ENCODE measurements at regions not wholly inside any gene's neighbourhood (a gene's known extent, or its start where the extent isn't known, plus 50 kb on each side); places are given as distances from the start of the nearest gene placed in this dataset.
"Not testable (repeated sequence)": the region's sequence is repeated elsewhere in the genome, so short reads cannot be mapped to it uniquely, and the experiment has no call there.

- H3K4me3 Mint-ChIP-seq; H3K4me1 Mint-ChIP-seq; H2AK5ac ChIP-seq (ENCODE audit: insufficient read length, low read length); H3K18ac ChIP-seq (ENCODE audit: insufficient read length, low read depth, low read length); H3K4ac ChIP-seq (ENCODE audit: low read depth, low read length); H3K23me2 ChIP-seq (ENCODE audit: insufficient read length, low read depth, low read length, poor library complexity, severe bottlenecking); H3T11ph ChIP-seq (ENCODE audit: low read length); H3K9me3 ChIP-seq (ENCODE audit: control insufficient read depth, low read depth, low read length); H4K91ac ChIP-seq (ENCODE audit: insufficient read length, low read depth, low read length); H3K9me3 Mint-ChIP-seq; H4K5ac ChIP-seq (ENCODE audit: insufficient read length, low read depth, low read length); H2BK120ac ChIP-seq (ENCODE audit: low read depth, low read length, poor library complexity, severe bottlenecking); H3K4me1 ChIP-seq (ENCODE audit: insufficient read depth, low read length); H3K23ac ChIP-seq (ENCODE audit: insufficient read length, low read depth, low read length); H3K56ac ChIP-seq (ENCODE audit: insufficient read length, low read depth, low read length); H3K27ac Mint-ChIP-seq; H2BK15ac ChIP-seq (ENCODE audit: low read depth, low read length); H4K8ac ChIP-seq (replicated peaks; ENCODE audit: insufficient read length, low read depth, low read length); H2BK12ac ChIP-seq (ENCODE audit: insufficient read length, low read depth, low read length); DNase-seq; H3K27me3 ChIP-seq (ENCODE audit: insufficient read depth, low read length); H3K27me3 Mint-ChIP-seq (ENCODE audit: low read depth); H3K9ac ChIP-seq (ENCODE audit: extremely low read depth, insufficient read length, low read length); H3K27ac ChIP-seq (ENCODE audit: insufficient read length, low read depth, low read length); H3K4me2 ChIP-seq (ENCODE audit: insufficient read depth, insufficient read length, low read length); H2AFZ ChIP-seq (ENCODE audit: low read length); H3K79me2 ChIP-seq (ENCODE audit: insufficient read depth, low read length); H2BK20ac ChIP-seq (ENCODE audit: low read depth, low read length, poor library complexity, severe bottlenecking); H3K14ac ChIP-seq (ENCODE audit: insufficient read depth, low read length); H4K20me1 ChIP-seq (ENCODE audit: control insufficient read depth, insufficient read depth, insufficient read length); H3K79me1 ChIP-seq (ENCODE audit: insufficient read depth, low read depth, low read length, poor library complexity, severe bottlenecking); H3K36me3 Mint-ChIP-seq (ENCODE audit: insufficient read depth in 1 of 3, low read depth in 3 of 3); H2BK5ac ChIP-seq (ENCODE audit: insufficient read length, low read length): not testable (repeated sequence)
- WGBS (ENCODE audit: extremely low coverage, insufficient read length, low lambda C conversion rate) = no CpG with 5 or more reads among the region's 7 CpGs
These were observed 445.4 kb downstream of the FOXD4L4 start for GRCh38 chr9:66182316-66182715.

- H3K4me3 Mint-ChIP-seq; H2BK12ac ChIP-seq (ENCODE audit: insufficient read length, low read depth, low read length); H3K4ac ChIP-seq (ENCODE audit: low read depth, low read length); H3K4me1 Mint-ChIP-seq; H3K36me3 Mint-ChIP-seq (ENCODE audit: insufficient read depth in 1 of 3, low read depth in 3 of 3); H3K9ac ChIP-seq (ENCODE audit: extremely low read depth, insufficient read length, low read length); H4K8ac ChIP-seq (replicated peaks; ENCODE audit: insufficient read length, low read depth, low read length); H2BK120ac ChIP-seq (ENCODE audit: low read depth, low read length, poor library complexity, severe bottlenecking); H3K23ac ChIP-seq (ENCODE audit: insufficient read length, low read depth, low read length); H2AK5ac ChIP-seq (ENCODE audit: insufficient read length, low read length); H2BK20ac ChIP-seq (ENCODE audit: low read depth, low read length, poor library complexity, severe bottlenecking); H3K27ac Mint-ChIP-seq; DNase-seq; H3K56ac ChIP-seq (ENCODE audit: insufficient read length, low read depth, low read length); H3K27me3 ChIP-seq (ENCODE audit: insufficient read depth, low read length); H3K9me3 Mint-ChIP-seq; H3K4me1 ChIP-seq (ENCODE audit: insufficient read depth, low read length); H3K27me3 Mint-ChIP-seq (ENCODE audit: low read depth); H3K79me2 ChIP-seq (ENCODE audit: insufficient read depth, low read length); H2AFZ ChIP-seq (ENCODE audit: low read length); H4K5ac ChIP-seq (ENCODE audit: insufficient read length, low read depth, low read length); H3K14ac ChIP-seq (ENCODE audit: insufficient read depth, low read length); H4K91ac ChIP-seq (ENCODE audit: insufficient read length, low read depth, low read length); H3T11ph ChIP-seq (ENCODE audit: low read length); H3K9me3 ChIP-seq (ENCODE audit: control insufficient read depth, low read depth, low read length); H3K27ac ChIP-seq (ENCODE audit: insufficient read length, low read depth, low read length); H3K4me2 ChIP-seq (ENCODE audit: insufficient read depth, insufficient read length, low read length); H2BK15ac ChIP-seq (ENCODE audit: low read depth, low read length); H3K18ac ChIP-seq (ENCODE audit: insufficient read length, low read depth, low read length); H2BK5ac ChIP-seq (ENCODE audit: insufficient read length, low read length); H4K20me1 ChIP-seq (ENCODE audit: control insufficient read depth, insufficient read depth, insufficient read length); H3K23me2 ChIP-seq (ENCODE audit: insufficient read length, low read depth, low read length, poor library complexity, severe bottlenecking); H3K79me1 ChIP-seq (ENCODE audit: insufficient read depth, low read depth, low read length, poor library complexity, severe bottlenecking): not testable (repeated sequence)
- no CpG with 5 or more reads among the region's 2 CpGs for WGBS (ENCODE audit: extremely low coverage, insufficient read length, low lambda C conversion rate)
These were observed 446.7 kb downstream of the FOXD4L4 start for GRCh38 chr9:66183648-66184047.

All from H9 (cell line).